ENCODE measurements at regions not wholly inside any gene's neighbourhood (a gene's known extent, or its start where the extent isn't known, plus 50 kb on each side); places are given as distances from the start of the nearest gene placed in this dataset.
"Not testable (repeated sequence)": the region's sequence is repeated elsewhere in the genome, so short reads cannot be mapped to it uniquely, and the experiment has no call there.

GRCh38 chr4:112063260-112063659 is 82.0 kb upstream of the FAM241A start:
- no peak for DNase-seq

GRCh38 chr4:112069110-112069509 is 76.1 kb upstream of the FAM241A start:
- no peak for DNase-seq

GRCh38 chr4:112073181-112073580 is 72.1 kb upstream of the FAM241A start:
- no peak for DNase-seq

GRCh38 chr4:112075129-112075753 is 70.0 kb upstream of the FAM241A start:
- peak; percentile 29 to 31 for DNase-seq

- DNase-seq: no peak
These were observed 69.3 kb upstream of the FAM241A start for GRCh38 chr4:112075906-112076305.

GRCh38 chr4:112076919-112077608 is 68.2 kb upstream of the FAM241A start:
- DNase-seq: no peak

GRCh38 chr4:112077743-112078142 is 67.5 kb upstream of the FAM241A start:
- DNase-seq: no peak

- no peak for DNase-seq
These were observed 62.2 kb upstream of the FAM241A start for GRCh38 chr4:112082954-112083586.

GRCh38 chr4:112083587-112084347 is 61.5 kb upstream of the FAM241A start:
- no peak for DNase-seq

- DNase-seq: no peak
These were observed 59.9 kb upstream of the FAM241A start for GRCh38 chr4:112085156-112086035.

GRCh38 chr4:112086036-112086434 is 59.2 kb upstream of the FAM241A start:
- no peak for DNase-seq

GRCh38 chr4:112086661-112087060 is 58.6 kb upstream of the FAM241A start:
- DNase-seq: not testable (repeated sequence)

- DNase-seq: not testable (repeated sequence)
These were observed 52.9 kb upstream of the FAM241A start for GRCh38 chr4:112092330-112092729.

- DNase-seq: no peak
These were observed 51.5 kb upstream of the FAM241A start for GRCh38 chr4:112093636-112094202.

- no peak for DNase-seq
These were observed 50.9 kb upstream of the FAM241A start for GRCh38 chr4:112094330-112094729.
